NCI-H526 (cell line): ENCODE measurements at regions not wholly inside any gene's neighbourhood (a gene's known extent, or its start where the extent isn't known, plus 50 kb on each side); places are given as distances from the start of the nearest gene placed in this dataset.
A peak's percentile ranks its signal among the peaks of the same experiment; 100 is the strongest.
"Not testable (repeated sequence)": the region's sequence is repeated elsewhere in the genome, so short reads cannot be mapped to it uniquely, and the experiment has no call there.

Source experiments
- DNase-seq, 2 experiments: peaks; one replicate each; lab custom pipeline; 2025; lab: John Stamatoyannopoulos, UW

GRCh38 chr1:195197116-195197515 is 1411.1 kb downstream of the KCNT2 start:
- no peak for DNase-seq

GRCh38 chr1:195195423-195196057 is 1412.7 kb downstream of the KCNT2 start:
- no peak for DNase-seq

GRCh38 chr1:195193134-195193533 is 1415.1 kb downstream of the KCNT2 start:
- DNase-seq: no peak

- DNase-seq: no peak
These were observed 1419.4 kb downstream of the KCNT2 start for GRCh38 chr1:195188821-195189220.

- no peak for DNase-seq
These were observed 1421.7 kb downstream of the KCNT2 start for GRCh38 chr1:195186544-195186943.

- no peak for DNase-seq
These were observed 1422.5 kb downstream of the KCNT2 start for GRCh38 chr1:195185736-195186135.

GRCh38 chr1:195185321-195185720 is 1422.9 kb downstream of the KCNT2 start:
- DNase-seq: no peak

- DNase-seq: no peak
These were observed 1434.5 kb downstream of the KCNT2 start for GRCh38 chr1:195173753-195174152.

GRCh38 chr1:195159795-195160194 is 1448.4 kb downstream of the KCNT2 start:
- not testable (repeated sequence) for DNase-seq

GRCh38 chr1:195158091-195158490 is 1450.1 kb downstream of the KCNT2 start:
- no peak for DNase-seq

- DNase-seq: no peak
These were observed 1455.1 kb downstream of the KCNT2 start for GRCh38 chr1:195153107-195153506.

- no peak for DNase-seq
These were observed 1457.5 kb downstream of the KCNT2 start for GRCh38 chr1:195150768-195151167.

GRCh38 chr1:195141294-195141693 is 1466.9 kb downstream of the KCNT2 start:
- DNase-seq: no peak

- DNase-seq: no peak
These were observed 1477.6 kb downstream of the KCNT2 start for GRCh38 chr1:195130598-195130997.

- no peak for DNase-seq
These were observed 1485.7 kb downstream of the KCNT2 start for GRCh38 chr1:195122497-195122896.

- no peak for DNase-seq
These were observed 1494.8 kb downstream of the KCNT2 start for GRCh38 chr1:195113471-195113870.

- no peak for DNase-seq
These were observed 1502.5 kb downstream of the KCNT2 start for GRCh38 chr1:195105773-195106172.

GRCh38 chr1:195105281-195105680 is 1503.0 kb downstream of the KCNT2 start:
- peak in 1 of 2 experiments; percentile 0 for DNase-seq

GRCh38 chr1:195097316-195097715 is 1510.9 kb downstream of the KCNT2 start:
- DNase-seq: no peak

GRCh38 chr1:195096051-195096521 is 1512.2 kb downstream of the KCNT2 start:
- DNase-seq: no peak

GRCh38 chr1:195085196-195085595 is 1523.0 kb downstream of the KCNT2 start:
- no peak for DNase-seq

- no peak for DNase-seq
These were observed 1526.1 kb downstream of the KCNT2 start for GRCh38 chr1:195082183-195082582.

GRCh38 chr1:195076682-195077081 is 1531.6 kb downstream of the KCNT2 start:
- no peak for DNase-seq

- no peak for DNase-seq
These were observed 1532.3 kb downstream of the KCNT2 start for GRCh38 chr1:195075973-195076372.
